GM18519 (cell line): ENCODE measurements at regions not wholly inside any gene's neighbourhood (a gene's known extent, or its start where the extent isn't known, plus 50 kb on each side); places are given as distances from the start of the nearest gene placed in this dataset.

ENCODE experiments used
- ATAC-seq: cut with Tn5 transposase; IDR thresholded peaks from one replicate; pipeline ENCODE4 v1.9.1; 2021; ENCODE audit warnings: mild to moderate bottlenecking, moderate library complexity; ENCODE audit not compliant: unreplicated experiment, low FRiP score

DNA sequence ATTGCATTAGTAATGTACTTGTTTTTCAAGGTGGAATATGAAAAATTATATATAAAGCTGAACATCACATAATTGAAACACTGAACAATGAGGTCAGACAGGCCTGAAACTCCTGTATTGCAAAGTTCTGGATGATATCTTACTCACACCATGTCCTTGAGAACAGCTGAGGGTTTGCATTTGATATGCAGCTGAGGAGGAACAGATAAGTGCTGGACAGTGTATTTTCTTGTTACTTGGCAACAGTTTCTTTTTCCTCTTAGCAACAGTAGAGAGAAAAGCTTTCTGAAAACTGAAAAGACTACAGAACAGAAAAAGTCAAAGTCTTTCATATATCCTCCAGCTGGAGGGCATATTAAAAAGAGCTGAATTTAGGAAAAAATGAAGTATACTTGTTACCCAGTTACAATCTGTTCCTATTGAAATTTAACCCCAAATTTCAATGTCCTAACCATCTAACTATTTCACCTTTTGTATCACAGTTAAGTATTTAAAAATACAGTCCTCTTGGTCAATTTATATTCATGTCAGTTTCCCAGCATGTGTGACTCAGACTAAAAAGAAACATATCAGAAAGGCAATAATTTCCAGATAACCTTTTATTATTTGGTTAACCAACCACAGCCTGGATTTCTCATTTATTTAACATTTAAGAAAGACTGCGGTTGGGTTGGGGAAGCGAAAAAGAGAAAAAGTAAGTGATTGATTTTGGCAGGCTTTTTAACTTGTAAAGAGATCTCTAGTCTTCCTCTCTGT lies 733.0 kb upstream of the DPPA4 start:
- ATAC-seq: no peak

GRCh38 chr3:110074095-110074494 lies 736.7 kb upstream of the DPPA4 start:
- ATAC-seq: no peak

DNA sequence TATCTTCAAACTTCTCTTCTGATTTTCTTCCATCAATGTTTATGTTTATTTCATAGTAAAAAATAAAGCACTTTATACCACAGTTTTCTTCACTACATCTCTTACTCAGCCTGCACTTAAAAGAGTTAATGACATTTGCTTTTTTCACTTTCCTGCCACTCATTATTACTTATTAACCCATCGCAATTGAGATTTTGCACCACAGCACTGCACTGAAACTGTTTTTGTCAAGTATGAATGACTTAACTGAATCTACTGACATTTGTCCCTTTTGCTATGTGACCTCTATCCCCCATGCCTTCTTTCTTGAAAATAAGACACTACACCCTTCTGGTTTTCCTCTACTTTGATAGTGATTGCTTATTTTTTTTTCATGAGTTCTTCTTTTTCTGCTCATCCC lies 739.7 kb upstream of the DPPA4 start:
- ATAC-seq: no peak

DNA sequence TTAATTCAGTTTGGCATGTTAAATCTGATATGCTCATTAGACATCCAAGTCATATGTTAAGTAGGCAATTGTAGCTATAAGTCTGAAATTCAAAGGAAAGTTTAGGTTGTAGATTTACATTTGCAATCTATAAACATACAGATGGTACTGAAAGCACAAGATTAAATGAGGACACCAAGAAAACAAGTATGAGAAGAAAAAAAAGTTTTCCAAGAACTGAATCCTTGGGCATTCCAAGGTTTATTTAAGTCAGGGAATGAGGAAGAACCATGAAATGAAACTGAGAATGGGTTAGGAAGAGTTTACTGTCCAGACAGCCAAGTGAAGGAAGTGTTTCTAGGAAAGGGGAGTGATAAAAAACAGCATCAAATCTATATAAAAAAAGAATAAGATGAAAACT lies 756.1 kb upstream of the DPPA4 start:
- ATAC-seq: no peak

DNA sequence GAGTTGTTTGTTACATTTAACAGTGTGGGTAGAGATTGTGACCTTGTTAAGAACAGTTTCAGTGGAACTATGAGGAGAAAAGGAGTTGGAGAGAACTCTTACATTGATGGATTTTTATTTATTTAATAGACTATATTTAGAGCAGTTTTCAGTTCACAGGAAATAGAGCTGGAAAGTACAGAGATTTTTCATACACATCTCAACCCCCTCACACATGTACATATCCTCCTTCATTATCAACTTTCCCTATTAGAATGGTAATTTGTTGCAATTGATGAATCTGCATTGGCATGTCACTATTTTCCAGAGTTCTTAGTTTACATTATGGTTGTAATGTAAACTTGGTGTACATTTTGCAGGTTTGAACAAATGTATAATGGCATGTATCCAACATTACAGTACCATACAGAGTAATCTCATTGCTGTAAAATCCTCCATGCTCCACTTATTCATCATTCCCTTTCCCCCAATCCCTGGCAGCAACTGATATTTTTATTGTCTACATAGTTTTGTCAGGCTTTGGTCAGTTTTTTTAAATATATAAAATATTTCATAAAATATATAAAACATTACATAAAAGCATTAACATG lies 756.6 kb upstream of the DPPA4 start:
- no peak for ATAC-seq

DNA sequence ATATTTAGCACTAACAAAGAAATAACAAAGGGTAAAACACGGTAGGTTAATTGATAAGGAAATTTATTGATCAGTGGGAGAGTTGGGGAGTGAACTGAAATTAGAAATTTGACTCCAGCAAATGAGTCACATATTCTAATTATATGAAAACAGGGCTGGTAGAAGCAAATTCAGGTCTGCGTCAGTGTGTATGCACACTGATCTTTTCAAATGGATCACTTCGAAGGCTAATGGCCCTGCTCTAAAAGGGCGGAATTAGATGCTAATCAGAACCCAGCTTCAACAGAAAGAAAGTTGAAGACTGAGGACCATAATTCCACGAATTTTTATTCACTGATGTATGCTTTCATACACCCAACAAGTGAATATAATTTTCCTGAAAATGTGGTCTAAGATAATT lies 762.4 kb upstream of the DPPA4 start:
- ATAC-seq: no peak

DNA sequence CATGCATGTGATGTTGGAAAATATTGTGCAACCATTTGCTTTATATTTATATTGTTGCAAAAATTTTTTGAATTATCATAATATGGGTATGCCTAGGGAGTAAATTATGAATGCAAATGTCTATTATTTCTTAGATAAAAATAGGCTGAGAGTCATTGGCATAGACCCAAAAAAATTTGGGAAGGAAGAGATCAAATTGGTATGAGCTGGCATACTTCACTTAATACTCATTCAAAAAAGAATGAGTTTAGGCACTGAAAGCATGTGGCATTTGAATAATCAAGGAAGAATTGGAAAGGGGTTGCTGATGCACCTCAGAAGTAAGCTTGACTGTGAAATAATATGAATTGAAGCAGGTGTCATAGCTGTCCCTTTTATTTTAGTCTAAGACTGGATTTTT lies 764.0 kb upstream of the DPPA4 start:
- ATAC-seq: no peak

- ATAC-seq: no peak
Observed at GRCh38 chr3:110106805-110107204, 769.5 kb upstream of the DPPA4 start.

DNA sequence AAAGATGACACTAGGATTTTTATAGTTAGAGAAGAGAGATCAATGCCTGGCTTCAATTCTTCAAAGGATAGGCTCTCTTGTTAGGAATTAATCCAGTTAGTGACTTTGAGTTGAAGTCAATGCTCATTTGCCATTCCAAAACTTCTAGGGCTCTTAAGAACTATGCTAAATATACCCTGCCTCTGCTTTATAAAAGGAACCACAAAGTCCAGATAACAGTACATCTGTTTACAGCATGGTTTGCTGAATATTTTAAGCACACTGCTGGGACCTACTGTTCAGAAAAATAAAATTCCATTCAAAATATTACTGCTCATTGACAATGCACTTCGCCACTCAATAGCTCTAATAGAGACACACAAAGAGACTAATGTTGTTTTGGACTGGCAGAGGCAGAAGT lies 786.6 kb upstream of the DPPA4 start:
- ATAC-seq: no peak

- no peak for ATAC-seq
Observed at GRCh38 chr3:110126065-110126464, 788.7 kb upstream of the DPPA4 start.

- no peak for ATAC-seq
Observed at GRCh38 chr3:110133971-110134370, 796.6 kb upstream of the DPPA4 start.

DNA sequence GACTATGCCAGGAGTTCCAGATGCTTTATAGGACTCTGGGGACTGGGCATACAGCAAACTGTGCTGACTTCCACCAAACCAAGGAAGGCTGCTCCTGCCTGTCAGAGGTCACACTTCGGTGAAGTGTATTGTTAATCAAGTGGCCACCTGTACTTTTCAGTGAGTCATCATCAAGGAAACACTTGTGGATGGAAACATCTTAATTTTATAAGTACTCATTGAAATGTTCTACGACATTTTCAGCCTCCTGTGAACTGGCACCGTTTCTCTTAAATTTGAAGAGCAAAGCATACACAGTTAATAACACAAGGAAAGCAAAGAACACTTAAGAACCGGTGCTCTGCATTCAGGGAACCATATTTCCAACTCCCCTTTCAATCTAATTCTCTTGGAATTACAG lies 801.7 kb upstream of the DPPA4 start:
- no peak for ATAC-seq

- no peak for ATAC-seq
Observed at GRCh38 chr3:110139821-110140220, 802.5 kb upstream of the DPPA4 start.

- no peak for ATAC-seq
Observed at GRCh38 chr3:110149763-110150162, 812.4 kb upstream of the DPPA4 start.

GRCh38 chr3:110157221-110157620 lies 819.9 kb upstream of the DPPA4 start:
- no peak for ATAC-seq

- no peak for ATAC-seq
Observed at GRCh38 chr3:110164632-110165369, 827.5 kb upstream of the DPPA4 start.

DNA sequence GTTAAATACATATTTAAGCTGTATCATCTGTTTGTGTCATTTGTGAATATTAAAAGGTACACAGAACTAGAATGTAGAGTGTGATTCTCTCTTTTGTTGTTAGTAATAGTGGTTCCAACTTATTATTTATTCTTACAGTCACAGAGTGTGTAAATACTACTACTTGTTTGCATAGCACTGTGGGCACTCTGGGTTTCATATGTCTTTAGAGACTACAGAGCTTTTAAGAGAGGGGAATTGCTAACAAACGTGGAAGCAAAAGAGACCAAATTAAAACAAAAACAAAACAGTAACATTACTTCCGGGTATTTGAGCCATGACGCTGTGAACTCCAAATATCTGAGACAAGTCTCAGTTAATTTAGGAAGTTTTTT lies 828.0 kb upstream of the DPPA4 start:
- no peak for ATAC-seq

- no peak for ATAC-seq
Observed at GRCh38 chr3:110165753-110166152, 828.4 kb upstream of the DPPA4 start.

- ATAC-seq: no peak
Observed at GRCh38 chr3:110166791-110167190, 829.4 kb upstream of the DPPA4 start.

DNA sequence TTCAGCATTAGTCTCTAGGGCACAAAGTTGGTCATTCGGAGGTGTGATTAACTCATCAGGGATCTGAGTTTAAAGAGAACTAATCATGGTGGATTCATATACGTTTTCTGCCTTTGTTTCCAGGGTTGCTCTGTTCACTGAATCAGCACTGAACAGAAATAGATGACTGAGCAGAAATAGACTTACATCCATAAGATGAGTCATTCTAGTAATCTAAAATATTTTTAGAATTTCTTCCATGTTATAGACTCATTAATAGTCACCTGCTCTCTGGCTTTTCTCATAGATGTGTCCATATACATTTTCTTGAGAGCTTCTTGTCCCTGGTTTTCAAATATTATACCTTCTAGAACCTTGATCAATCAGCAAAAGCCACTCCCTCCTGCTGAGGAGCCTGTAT lies 837.6 kb upstream of the DPPA4 start:
- no peak for ATAC-seq

DNA sequence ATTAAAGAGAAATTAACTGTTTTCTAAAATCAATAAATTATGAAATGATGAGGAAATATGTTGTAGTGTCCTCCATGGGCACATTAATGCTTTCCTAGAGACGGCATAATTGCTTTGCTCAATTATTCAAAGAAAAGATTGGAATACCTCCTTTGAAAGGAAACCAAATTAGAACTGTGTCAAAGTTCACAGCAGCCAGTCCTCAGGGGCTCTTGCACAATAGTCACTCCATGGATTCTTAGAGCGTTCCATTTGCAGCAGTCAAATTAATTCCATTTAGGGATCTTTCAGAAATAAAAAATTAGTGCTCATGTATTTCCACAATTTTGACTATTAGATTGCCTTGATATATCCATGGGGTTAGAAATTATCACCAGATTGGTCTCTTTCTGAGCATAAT lies 841.6 kb upstream of the DPPA4 start:
- no peak for ATAC-seq

DNA sequence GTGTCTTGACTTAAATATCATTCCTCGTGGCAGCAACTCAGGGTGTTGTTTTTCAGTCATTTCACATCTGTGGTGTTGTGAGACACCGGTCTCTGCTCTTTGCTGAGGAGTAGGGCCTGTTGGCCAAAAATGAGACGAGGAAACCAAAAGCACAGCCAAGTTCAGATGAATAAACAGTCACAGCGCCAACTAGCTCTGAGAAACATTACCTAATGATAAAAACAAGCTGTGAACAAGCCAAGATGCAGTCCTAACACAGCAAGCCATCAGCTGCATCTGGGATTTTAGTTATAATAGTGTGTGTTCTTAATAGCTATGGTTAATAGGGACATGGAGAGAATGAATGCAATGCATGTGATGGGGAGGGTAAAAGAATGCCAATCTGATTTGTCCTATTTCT lies 843.4 kb upstream of the DPPA4 start:
- ATAC-seq: no peak
